Smooth muscle cell (in vitro differentiated cells): ENCODE measurements at regions not wholly inside any gene's neighbourhood (a gene's known extent, or its start where the extent isn't known, plus 50 kb on each side); places are given as distances from the start of the nearest gene placed in this dataset.

ENCODE experiments used
- DNase-seq: peaks from one replicate; lab custom pipeline; 2025; ENCODE audit not compliant: unreplicated experiment; lab: John Stamatoyannopoulos, UW
- H2AFZ ChIP-seq: fragments of 200-600 bp; sonication (generic); 2 replicates; pipeline ENCODE4 v1.6.0; 2016; ENCODE audit warnings: antibody characterized with exemption, low read depth, mild to moderate bottlenecking
- H3F3A ChIP-seq: fragments of 200-600 bp; sonication (generic); 2 replicates; pipeline ENCODE4 v1.6.0; 2017; ENCODE audit warnings: antibody characterized with exemption, low read depth
- H3K27ac ChIP-seq: fragments of 200-600 bp; sonication (generic); 2 replicates; pipeline ENCODE4 v1.5.1; 2016; ENCODE audit warnings: low read depth, mild to moderate bottlenecking
- H3K27me3 ChIP-seq: fragments of 200-600 bp; sonication (generic); 2 replicates; pipeline ENCODE4 v1.6.1; 2016; ENCODE audit warnings: low read depth, mild to moderate bottlenecking
- H3K36me3 ChIP-seq: fragments of 200-600 bp; sonication (generic); 2 replicates; pipeline ENCODE4 v1.5.1; 2016; ENCODE audit warnings: low read depth
- H3K4me1 ChIP-seq: fragments of 200-600 bp; sonication (generic); 2 replicates; pipeline ENCODE4 v1.5.1; 2016; ENCODE audit warnings: low read depth
- H3K4me2 ChIP-seq: fragments of 200-600 bp; sonication (generic); 2 replicates; pipeline ENCODE4 v1.6.0; 2016; ENCODE audit warnings: mild to moderate bottlenecking
- H3K4me3 ChIP-seq: fragments of 200-600 bp; sonication (generic); 2 replicates; pipeline ENCODE4 v1.5.1; 2016; ENCODE audit warnings: mild to moderate bottlenecking
- H3K79me2 ChIP-seq: fragments of 200-600 bp; sonication (generic); 2 replicates; pipeline ENCODE4 v1.6.0; 2016; ENCODE audit warnings: low read depth, mild to moderate bottlenecking
- H3K9ac ChIP-seq: fragments of 200-600 bp; sonication (generic); 2 replicates; pipeline ENCODE4 v1.6.0; 2016; ENCODE audit warnings: low read depth
- H3K9me3 ChIP-seq: fragments of 200-600 bp; sonication (generic); replicated peaks from 2 replicates; pipeline ENCODE4 v1.5.1; 2016; ENCODE audit warnings: low read depth
- H4K20me1 ChIP-seq: fragments of 200-600 bp; sonication (generic); 2 replicates; pipeline ENCODE4 v1.6.0; 2016; ENCODE audit warnings: low read depth
- WGBS: methylation state at CpG from one replicate; pipeline ENCODE4 v1.1.7; 2016; ENCODE audit warnings: low lambda C conversion rate; 5-methylcytosine and 5-hydroxymethylcytosine counted together
- TF ChIP-seq, protein P1 (sequence below): fragments of 200-600 bp; sonication (generic); IDR thresholded peaks from 2 replicates; pipeline ENCODE4 v1.5.1; 2017; ENCODE audit warnings: borderline replicate concordance, mild to moderate bottlenecking, antibody characterized with exemption; ENCODE audit not compliant: insufficient read depth, poor library complexity, severe bottlenecking

DNA sequence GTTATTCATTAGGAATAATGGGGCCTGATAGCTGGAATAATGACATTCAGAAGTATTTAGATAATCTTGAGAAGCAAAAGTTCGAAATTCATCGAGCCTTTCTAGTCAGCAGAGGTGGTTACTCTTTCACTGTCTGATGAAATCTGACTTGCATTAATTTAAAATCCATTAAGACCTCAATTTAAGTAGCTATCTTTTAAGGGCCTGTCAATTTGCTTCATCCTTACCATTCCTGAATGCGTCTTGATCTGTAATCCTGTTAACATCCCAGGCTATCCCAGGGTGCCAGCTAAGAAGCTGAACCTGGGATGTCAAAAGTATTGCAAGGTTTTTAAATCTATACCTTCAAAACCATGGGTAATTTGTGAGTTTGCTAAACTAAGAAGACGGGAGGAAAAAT, 1491.0 kb upstream of the MIR17HG start:
- no peak for DNase-seq
- no peaks in the 10 kb centered on the region for H3K79me2 ChIP-seq
- no peak overlapping the region for H3K27ac ChIP-seq
- H3K4me2 ChIP-seq: no peak overlapping the region
- H4K20me1 ChIP-seq: no peaks in the 10 kb centered on the region
- H3K4me1 ChIP-seq: no peaks in the 10 kb centered on the region
- TF ChIP-seq, protein P1, sequence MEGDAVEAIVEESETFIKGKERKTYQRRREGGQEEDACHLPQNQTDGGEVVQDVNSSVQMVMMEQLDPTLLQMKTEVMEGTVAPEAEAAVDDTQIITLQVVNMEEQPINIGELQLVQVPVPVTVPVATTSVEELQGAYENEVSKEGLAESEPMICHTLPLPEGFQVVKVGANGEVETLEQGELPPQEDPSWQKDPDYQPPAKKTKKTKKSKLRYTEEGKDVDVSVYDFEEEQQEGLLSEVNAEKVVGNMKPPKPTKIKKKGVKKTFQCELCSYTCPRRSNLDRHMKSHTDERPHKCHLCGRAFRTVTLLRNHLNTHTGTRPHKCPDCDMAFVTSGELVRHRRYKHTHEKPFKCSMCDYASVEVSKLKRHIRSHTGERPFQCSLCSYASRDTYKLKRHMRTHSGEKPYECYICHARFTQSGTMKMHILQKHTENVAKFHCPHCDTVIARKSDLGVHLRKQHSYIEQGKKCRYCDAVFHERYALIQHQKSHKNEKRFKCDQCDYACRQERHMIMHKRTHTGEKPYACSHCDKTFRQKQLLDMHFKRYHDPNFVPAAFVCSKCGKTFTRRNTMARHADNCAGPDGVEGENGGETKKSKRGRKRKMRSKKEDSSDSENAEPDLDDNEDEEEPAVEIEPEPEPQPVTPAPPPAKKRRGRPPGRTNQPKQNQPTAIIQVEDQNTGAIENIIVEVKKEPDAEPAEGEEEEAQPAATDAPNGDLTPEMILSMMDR: no peak
- no peaks in the 10 kb centered on the region for H3K9me3 ChIP-seq
- 84% methylated on average over 4 of the region's 4 CpGs for WGBS
- no peaks in the 10 kb centered on the region for H3K36me3 ChIP-seq
- H2AFZ ChIP-seq: no peak overlapping the region
- H3K27me3 ChIP-seq: no peaks in the 10 kb centered on the region
- no peak overlapping the region for H3K9ac ChIP-seq
- no peaks in the 10 kb centered on the region for H3F3A ChIP-seq
- H3K4me3 ChIP-seq: no peak overlapping the region

DNA sequence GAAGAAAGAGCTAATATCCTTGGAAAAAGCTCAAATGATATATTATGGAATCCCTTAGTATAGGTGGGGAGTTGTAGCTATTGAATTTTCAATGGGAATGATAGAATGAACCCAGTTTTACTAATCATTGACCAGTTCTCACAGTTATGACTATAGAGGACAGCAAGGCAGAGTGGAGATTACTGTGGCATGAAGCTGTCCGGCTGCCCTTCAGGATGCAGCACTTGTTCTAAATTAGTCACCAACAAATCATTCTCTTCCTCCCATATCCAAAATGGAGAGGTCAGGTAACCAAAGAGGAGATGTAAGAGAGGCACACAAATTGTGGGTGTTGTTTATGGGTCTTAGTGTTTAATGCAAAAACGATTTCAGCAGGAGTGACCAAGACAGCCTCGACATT, 1490.0 kb upstream of the MIR17HG start:
- Histone ChIP-seq H3K4me3 (no peak overlapping the region), H3K36me3 (no peaks in the 10 kb centered on the region), H4K20me1 (no peaks in the 10 kb centered on the region), H3K9me3 (no peaks in the 10 kb centered on the region), H3K4me2 (no peak overlapping the region), H3K4me1 (no peaks in the 10 kb centered on the region), H3F3A (no peaks in the 10 kb centered on the region), H3K27ac (no peak overlapping the region), H3K9ac (no peak overlapping the region), H3K79me2 (no peaks in the 10 kb centered on the region), H3K27me3 (no peaks in the 10 kb centered on the region), H2AFZ (peak overlapping the region; percentile 84)
- TF ChIP-seq, protein P1: no peak
- 68% methylated on average over 3 of the region's 3 CpGs for WGBS
- no peak for DNase-seq

DNA sequence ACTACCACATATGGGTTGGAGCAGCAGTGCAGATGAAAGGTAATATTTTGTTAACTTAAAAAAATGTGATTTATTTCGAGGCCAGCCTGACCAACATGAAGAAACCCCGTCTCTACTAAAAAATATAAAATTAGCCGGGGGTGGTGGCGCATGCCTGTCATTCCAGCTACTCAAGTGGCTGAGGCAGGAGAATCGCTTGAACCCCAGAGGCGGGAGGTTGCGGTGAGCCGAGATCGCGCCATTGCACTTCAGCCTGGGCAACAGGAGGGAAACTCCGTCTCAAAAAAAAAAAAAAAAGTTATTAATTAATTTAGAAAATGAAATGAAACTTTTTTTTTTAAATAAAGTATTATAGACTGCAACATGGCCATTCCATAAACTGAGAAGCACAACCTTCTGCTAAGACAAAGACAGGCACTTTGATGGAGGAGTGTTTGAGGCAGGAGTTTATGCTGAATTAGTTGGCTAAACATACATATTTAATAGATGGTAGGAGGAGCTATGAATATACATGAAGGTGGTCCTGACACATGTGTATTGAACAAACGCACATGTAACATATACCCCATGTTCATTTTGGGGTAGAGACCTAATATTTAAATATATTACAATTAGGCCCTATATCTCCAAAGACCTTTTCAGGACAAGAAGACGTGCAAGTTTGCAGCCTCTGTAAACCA, 1485.3 kb upstream of the MIR17HG start:
- Histone ChIP-seq H3K4me3 (no peak overlapping the region), H3K36me3 (no peaks in the 10 kb centered on the region), H3K4me2 (no peak overlapping the region), H3K4me1 (no peaks in the 10 kb centered on the region), H3K9me3 (no peaks in the 10 kb centered on the region), H3F3A (no peaks in the 10 kb centered on the region), H4K20me1 (no peaks in the 10 kb centered on the region), H3K27me3 (no peaks in the 10 kb centered on the region), H2AFZ (no peak overlapping the region), H3K79me2 (no peaks in the 10 kb centered on the region), H3K27ac (no peak overlapping the region), H3K9ac (no peak overlapping the region)
- TF ChIP-seq, protein P1: no peak
- 93% methylated on average over 13 of the region's 13 CpGs for WGBS
- DNase-seq: no peak

DNA sequence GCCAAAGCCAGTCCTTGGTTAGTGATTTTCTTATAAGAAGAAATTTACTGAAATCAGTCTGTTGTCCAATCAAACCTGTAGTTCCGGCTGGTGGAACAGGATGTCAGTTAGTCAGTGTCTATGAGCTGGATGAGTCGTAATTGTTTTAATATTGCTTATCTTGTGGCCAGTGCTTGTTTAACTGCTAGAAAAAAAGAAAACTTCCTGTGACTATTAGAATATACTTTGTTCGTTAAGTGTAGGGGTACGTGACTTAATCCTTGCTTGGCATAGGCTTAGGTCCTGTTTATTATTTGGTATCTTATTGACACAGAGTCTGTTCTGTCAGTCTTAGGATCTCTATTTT, 1484.8 kb upstream of the MIR17HG start:
- H4K20me1 ChIP-seq: no peaks in the 10 kb centered on the region
- H3K4me3 ChIP-seq: no peak overlapping the region
- TF ChIP-seq, protein P1: no peak
- no peaks in the 10 kb centered on the region for H3K9me3 ChIP-seq
- H3F3A ChIP-seq: no peaks in the 10 kb centered on the region
- H2AFZ ChIP-seq: no peak overlapping the region
- no peaks in the 10 kb centered on the region for H3K4me1 ChIP-seq
- H3K9ac ChIP-seq: no peak overlapping the region
- DNase-seq: no peak
- no peaks in the 10 kb centered on the region for H3K36me3 ChIP-seq
- no peak overlapping the region for H3K4me2 ChIP-seq
- 56% methylated on average over 4 of the region's 4 CpGs for WGBS
- no peaks in the 10 kb centered on the region for H3K79me2 ChIP-seq
- H3K27ac ChIP-seq: no peak overlapping the region
- H3K27me3 ChIP-seq: no peaks in the 10 kb centered on the region
